Ovary (tissue), 7 donors: ENCODE measurements at regions not wholly inside any gene's neighbourhood (a gene's known extent, or its start where the extent isn't known, plus 50 kb on each side); places are given as distances from the start of the nearest gene placed in this dataset.

ENCODE experiments used
- DNase-seq, 5 donors: peaks; one replicate each; pipeline ENCODE4 v3.0.0-alpha.2; 2019 to 2020
- H3K27ac ChIP-seq, 2 donors: fragments of 200-600 bp; one replicate each; pipeline versions ENCODE4 v1.5.1 to v1.8.0; 2019 to 2022
- H3K27me3 ChIP-seq: fragments of 200-600 bp; one replicate; pipeline ENCODE4 v1.8.0; 2022
- H3K36me3 ChIP-seq: fragments of 200-600 bp; sonication (generic); one replicate; pipeline ENCODE4 v1.5.1; 2019
- H3K4me1 ChIP-seq: one replicate; pipeline ENCODE4 v1.8.1; 2013; ENCODE audit warnings: mild to moderate bottlenecking, moderate library complexity; ENCODE audit not compliant: insufficient read depth
- H3K4me3 ChIP-seq: fragments of 200-600 bp; sonication (generic); one replicate; pipeline ENCODE4 v1.5.1; 2017
- H3K9me3 ChIP-seq, 2 donors: fragments of 200-600 bp in 1 of 2; sonication (generic) in 1 of 2; one replicate each; pipeline versions ENCODE4 v1.5.1 to v1.8.1; 2013 to 2019; ENCODE audit warnings: mild to moderate bottlenecking in 1 of 2, moderate library complexity in 1 of 2
- CTCF ChIP-seq, 3 donors: fragments of 450-650 bp in 2 of 3; fragments of 200-600 bp in 1 of 3; IDR thresholded peaks; one replicate each; pipeline versions ENCODE4 v1.5.1 to v1.8.0; 2016 to 2022; ENCODE audit warnings: antibody characterized with exemption in 3 of 3, mild to moderate bottlenecking in 1 of 3
- EP300 ChIP-seq: sonication (generic); formaldehyde crosslinking; IDR thresholded peaks from one replicate; pipeline ENCODE4 v1.6.1; 2017; ENCODE audit warnings: antibody characterized with exemption
- POLR2A ChIP-seq: fragments of 450-650 bp; IDR thresholded peaks from one replicate; pipeline ENCODE4 v1.6.1; 2017; ENCODE audit warnings: antibody characterized with exemption, mild to moderate bottlenecking, moderate library complexity
- WGBS, 3 donors: extraction: QIAGEN DNeasy Blood & Tissue Kit in 1 of 3; methylation state at CpG; one replicate each; pipeline versions ENCODE4 v1.1.5 to v1.1.7; 2013 to 2017; 5-methylcytosine and 5-hydroxymethylcytosine counted together
- intact Hi-C, 4 donors: fragments of 100-400 bp; cut with DNase I; formaldehyde crosslinking; loops; one replicate each; pipeline versions ENCODE4 v1.11.0 to v1.15.1; 2022 to 2023
- donor health status: DM: no; HTN: no; CAD: no; lungs with moderate emphysema.
- donor health status: DM: no; HTN: no; CAD: no.
- donor health status: Bipolar disorder and iron deficiency.
- donor health status: DM: no; HTN: no; CAD: no.
- donor health status: DM: yes; HTN: yes; CAD: no.

- intact Hi-C loops, result no loop called here
- 97 to 99% (median 98%) methylated on average over 2 of the region's 2 CpGs for WGBS, 3 donors
- H3K4me3 ChIP-seq, result no peak overlapping the region
- no peak overlapping the region for H3K27ac ChIP-seq
- H3K9me3 ChIP-seq, result no peaks in the 10 kb centered on the region
- H3K4me1 ChIP-seq, result peaks cover 1% of the 10 kb centered on the region
- no peaks in the 10 kb centered on the region for H3K27me3 ChIP-seq
- no peak for DNase-seq
- TF ChIP-seq EP300 (no peak), CTCF (IDR thresholded peaks at IDR 0.05) (no peak), POLR2A (no peak)
- no peaks in the 10 kb centered on the region for H3K36me3 ChIP-seq
Observed at GRCh38 chr5:56343988-56344387, 110.9 kb upstream of the ANKRD55 start.

- DNase-seq, result no peak
- WGBS, 3 donors, result 92 to 97% (median 96%) methylated on average over 3 of the region's 3 CpGs
- Histone ChIP-seq H3K4me3 (no peak overlapping the region), H3K9me3 (no peaks in the 10 kb centered on the region), H3K36me3 (no peaks in the 10 kb centered on the region), H3K4me1 (peaks cover 1% of the 10 kb centered on the region), H3K27ac (no peak overlapping the region), H3K27me3 (no peaks in the 10 kb centered on the region)
- intact Hi-C loops, result no loop called here
- TF ChIP-seq EP300, result no peak
- no peak for TF ChIP-seq CTCF (IDR thresholded peaks at IDR 0.05)
- TF ChIP-seq POLR2A, result no peak
Observed at GRCh38 chr5:56342616-56343015, 109.5 kb upstream of the ANKRD55 start.

GRCh38 chr5:56340196-56340980, 107.3 kb upstream of the ANKRD55 start:
- Histone ChIP-seq H3K4me1 (no peaks in the 10 kb centered on the region), H3K27ac (no peak overlapping the region), H3K36me3 (no peaks in the 10 kb centered on the region), H3K27me3 (no peaks in the 10 kb centered on the region), H3K9me3 (peaks cover 0 to under 1% of the 10 kb centered on the region in 2 donors), H3K4me3 (no peak overlapping the region)
- intact Hi-C loops, result no loop called here
- no peak for DNase-seq
- 87 to 89% (median 88%) methylated on average over 3 of the region's 3 CpGs for WGBS, 3 donors
- TF ChIP-seq CTCF (IDR thresholded peaks at IDR 0.05) (no peak), POLR2A (no peak), EP300 (no peak)

GRCh38 chr5:56339732-56340131, 106.6 kb upstream of the ANKRD55 start:
- TF ChIP-seq POLR2A (no peak), CTCF (IDR thresholded peaks at IDR 0.05) (no peak), EP300 (no peak)
- no peak for DNase-seq
- H3K36me3 ChIP-seq, result no peaks in the 10 kb centered on the region
- no peaks in the 10 kb centered on the region for H3K4me1 ChIP-seq
- no peaks in the 10 kb centered on the region for H3K27me3 ChIP-seq
- peaks cover 0 to 5% of the 10 kb centered on the region in 2 donors for H3K9me3 ChIP-seq
- H3K27ac ChIP-seq, result no peak overlapping the region
- WGBS, 3 donors, result 89 to 92% (median 91%) methylated on average over 4 of the region's 4 CpGs
- H3K4me3 ChIP-seq, result no peak overlapping the region
- intact Hi-C loops, result no loop called here
